Neural cell (in vitro differentiated cells): ENCODE measurements at regions not wholly inside any gene's neighbourhood (a gene's known extent, or its start where the extent isn't known, plus 50 kb on each side); places are given as distances from the start of the nearest gene placed in this dataset.

Source experiments
- EP300 ChIP-seq: fragments of 450-650 bp; conservative IDR thresholded peaks from 2 replicates; pipeline ENCODE4 v1.6.1; 2014; ENCODE audit warnings: antibody characterized with exemption, mild to moderate bottlenecking, moderate library complexity; ENCODE audit not compliant: poor library complexity, severe bottlenecking
- EZH2 ChIP-seq: fragments of 200-600, 300-800 bp; shearing (Covaris generic), sonication (generic); IDR thresholded peaks from 2 replicates; pipeline ENCODE4 v1.6.1; 2014; ENCODE audit warnings: antibody characterized with exemption, low read length, borderline replicate concordance, mild to moderate bottlenecking; ENCODE audit not compliant: insufficient read depth, poor library complexity, severe bottlenecking
- MXI1 ChIP-seq: fragments of 450-650 bp; conservative IDR thresholded peaks from 2 replicates; pipeline ENCODE4 v1.6.1; 2014; ENCODE audit warnings: antibody characterized with exemption, mild to moderate bottlenecking; ENCODE audit not compliant: poor library complexity, severe bottlenecking
- POLR2AphosphoS5 ChIP-seq: IDR thresholded peaks from 2 replicates; pipeline ENCODE4 v1.6.1; 2012
- RAD21 ChIP-seq: fragments of 450-650 bp; conservative IDR thresholded peaks from 2 replicates; pipeline ENCODE4 v1.6.1; 2014; ENCODE audit warnings: antibody characterized with exemption, mild to moderate bottlenecking, moderate library complexity
- SMC3 ChIP-seq: fragments of 450-650 bp; conservative IDR thresholded peaks from 2 replicates; pipeline ENCODE4 v1.6.1; 2014; ENCODE audit warnings: antibody characterized with exemption, mild to moderate bottlenecking, moderate library complexity; ENCODE audit not compliant: poor library complexity
- TAF1 ChIP-seq: IDR thresholded peaks from 2 replicates; pipeline ENCODE4 v1.6.1; 2012; ENCODE audit warnings: low read depth
- TF ChIP-seq, protein P1 (sequence below): fragments of 450-650 bp; IDR thresholded peaks from 2 replicates; pipeline ENCODE4 v1.5.1; 2014; ENCODE audit warnings: antibody characterized with exemption, mild to moderate bottlenecking, moderate library complexity; ENCODE audit not compliant: poor library complexity, severe bottlenecking
- TF ChIP-seq, protein P2 (sequence below): IDR thresholded peaks from 2 replicates; pipeline ENCODE4 v1.6.1; 2012; ENCODE audit warnings: borderline replicate concordance

DNA sequence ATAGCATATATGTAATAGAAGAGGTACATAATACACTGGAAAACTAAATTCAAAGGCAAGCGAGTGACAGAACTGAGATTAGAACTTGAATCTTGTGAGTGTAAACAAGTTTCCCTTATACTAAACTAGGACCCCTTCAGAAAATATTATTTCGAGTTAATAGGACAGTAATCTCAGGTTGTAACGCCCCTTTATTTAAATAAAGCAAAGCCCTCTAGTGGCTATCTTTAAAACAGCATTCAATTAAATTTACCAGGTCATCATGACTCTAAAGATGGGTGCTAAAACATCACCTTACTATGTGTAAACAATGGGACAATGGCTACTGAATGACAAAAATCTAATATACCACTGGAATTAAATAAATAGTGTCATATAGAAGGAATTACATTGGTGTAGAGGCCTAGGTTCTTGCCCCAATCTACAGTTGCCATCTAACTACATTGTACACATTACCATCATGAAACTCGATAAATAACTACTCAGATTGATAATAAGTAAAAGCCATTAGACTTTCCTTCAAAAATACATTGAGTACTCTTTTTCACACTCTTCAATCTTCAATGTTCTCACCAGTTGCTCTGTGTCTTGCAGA is 255.4 kb upstream of the IRAK1BP1 start:
- TF ChIP-seq SMC3 (no peak), EP300 (no peak), TAF1 (no peak), EZH2 (no peak), MXI1 (no peak), RAD21 (no peak), POLR2AphosphoS5 (no peak)
- TF ChIP-seq, protein P1, sequence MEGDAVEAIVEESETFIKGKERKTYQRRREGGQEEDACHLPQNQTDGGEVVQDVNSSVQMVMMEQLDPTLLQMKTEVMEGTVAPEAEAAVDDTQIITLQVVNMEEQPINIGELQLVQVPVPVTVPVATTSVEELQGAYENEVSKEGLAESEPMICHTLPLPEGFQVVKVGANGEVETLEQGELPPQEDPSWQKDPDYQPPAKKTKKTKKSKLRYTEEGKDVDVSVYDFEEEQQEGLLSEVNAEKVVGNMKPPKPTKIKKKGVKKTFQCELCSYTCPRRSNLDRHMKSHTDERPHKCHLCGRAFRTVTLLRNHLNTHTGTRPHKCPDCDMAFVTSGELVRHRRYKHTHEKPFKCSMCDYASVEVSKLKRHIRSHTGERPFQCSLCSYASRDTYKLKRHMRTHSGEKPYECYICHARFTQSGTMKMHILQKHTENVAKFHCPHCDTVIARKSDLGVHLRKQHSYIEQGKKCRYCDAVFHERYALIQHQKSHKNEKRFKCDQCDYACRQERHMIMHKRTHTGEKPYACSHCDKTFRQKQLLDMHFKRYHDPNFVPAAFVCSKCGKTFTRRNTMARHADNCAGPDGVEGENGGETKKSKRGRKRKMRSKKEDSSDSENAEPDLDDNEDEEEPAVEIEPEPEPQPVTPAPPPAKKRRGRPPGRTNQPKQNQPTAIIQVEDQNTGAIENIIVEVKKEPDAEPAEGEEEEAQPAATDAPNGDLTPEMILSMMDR = peak; percentile 53
- TF ChIP-seq, protein P2, sequence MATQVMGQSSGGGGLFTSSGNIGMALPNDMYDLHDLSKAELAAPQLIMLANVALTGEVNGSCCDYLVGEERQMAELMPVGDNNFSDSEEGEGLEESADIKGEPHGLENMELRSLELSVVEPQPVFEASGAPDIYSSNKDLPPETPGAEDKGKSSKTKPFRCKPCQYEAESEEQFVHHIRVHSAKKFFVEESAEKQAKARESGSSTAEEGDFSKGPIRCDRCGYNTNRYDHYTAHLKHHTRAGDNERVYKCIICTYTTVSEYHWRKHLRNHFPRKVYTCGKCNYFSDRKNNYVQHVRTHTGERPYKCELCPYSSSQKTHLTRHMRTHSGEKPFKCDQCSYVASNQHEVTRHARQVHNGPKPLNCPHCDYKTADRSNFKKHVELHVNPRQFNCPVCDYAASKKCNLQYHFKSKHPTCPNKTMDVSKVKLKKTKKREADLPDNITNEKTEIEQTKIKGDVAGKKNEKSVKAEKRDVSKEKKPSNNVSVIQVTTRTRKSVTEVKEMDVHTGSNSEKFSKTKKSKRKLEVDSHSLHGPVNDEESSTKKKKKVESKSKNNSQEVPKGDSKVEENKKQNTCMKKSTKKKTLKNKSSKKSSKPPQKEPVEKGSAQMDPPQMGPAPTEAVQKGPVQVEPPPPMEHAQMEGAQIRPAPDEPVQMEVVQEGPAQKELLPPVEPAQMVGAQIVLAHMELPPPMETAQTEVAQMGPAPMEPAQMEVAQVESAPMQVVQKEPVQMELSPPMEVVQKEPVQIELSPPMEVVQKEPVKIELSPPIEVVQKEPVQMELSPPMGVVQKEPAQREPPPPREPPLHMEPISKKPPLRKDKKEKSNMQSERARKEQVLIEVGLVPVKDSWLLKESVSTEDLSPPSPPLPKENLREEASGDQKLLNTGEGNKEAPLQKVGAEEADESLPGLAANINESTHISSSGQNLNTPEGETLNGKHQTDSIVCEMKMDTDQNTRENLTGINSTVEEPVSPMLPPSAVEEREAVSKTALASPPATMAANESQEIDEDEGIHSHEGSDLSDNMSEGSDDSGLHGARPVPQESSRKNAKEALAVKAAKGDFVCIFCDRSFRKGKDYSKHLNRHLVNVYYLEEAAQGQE = no peak
